Liver (tissue), 8 donors: ENCODE measurements at regions not wholly inside any gene's neighbourhood (a gene's known extent, or its start where the extent isn't known, plus 50 kb on each side); places are given as distances from the start of the nearest gene placed in this dataset.
A peak's percentile ranks its signal among the peaks of the same experiment; 100 is the strongest.

Experiments
- DNase-seq: peaks from one replicate; pipeline ENCODE4 v3.0.0-alpha.2; 2017; ENCODE audit warnings: low spot score
- H3K27ac ChIP-seq, 2 donors: one replicate each; pipeline ENCODE4 v1.7.0; 2013; ENCODE audit warnings: inconsistent platforms in 2 of 2, low read length in 2 of 2, control low read depth in 1 of 2, low read depth in 1 of 2, mild to moderate bottlenecking in 1 of 2
- H3K27me3 ChIP-seq, 4 donors: one replicate each; pipeline versions ENCODE4 v1.6.1 to v1.7.0; 2013; ENCODE audit warnings: low read length in 3 of 4, inconsistent platforms in 1 of 4, mild to moderate bottlenecking in 1 of 4, moderate library complexity in 1 of 4; ENCODE audit not compliant: control insufficient read depth in 4 of 4, insufficient read depth in 4 of 4
- H3K36me3 ChIP-seq, 4 donors: one replicate each; pipeline versions ENCODE4 v1.6.1 to v1.7.0; 2013; ENCODE audit warnings: low read length in 3 of 4, mild to moderate bottlenecking in 3 of 4, low read depth in 1 of 4, moderate library complexity in 1 of 4; ENCODE audit not compliant: control insufficient read depth in 4 of 4, insufficient read depth in 3 of 4
- H3K4me1 ChIP-seq, 4 donors: one replicate each; pipeline versions ENCODE4 v1.6.1 to v1.7.0; 2013; ENCODE audit warnings: low read length in 3 of 4, mild to moderate bottlenecking in 3 of 4, moderate library complexity in 1 of 4; ENCODE audit not compliant: control insufficient read depth in 4 of 4, insufficient read depth in 4 of 4
- H3K4me3 ChIP-seq, 3 donors: one replicate each; pipeline versions ENCODE4 v1.6.1 to v1.7.0; 2013; ENCODE audit warnings: low read length in 3 of 3, control low read depth in 1 of 3, low read depth in 1 of 3, mild to moderate bottlenecking in 1 of 3
- H3K9ac ChIP-seq, 2 donors: one replicate each; pipeline ENCODE4 v1.7.0; 2013; ENCODE audit warnings: low read length in 2 of 2, mild to moderate bottlenecking in 2 of 2, moderate library complexity in 2 of 2, control low read depth in 1 of 2, low read depth in 1 of 2
- H3K9me3 ChIP-seq, 4 donors: one replicate each; pipeline versions ENCODE4 v1.6.1 to v1.7.0; 2013; ENCODE audit warnings: low read length in 3 of 4; ENCODE audit not compliant: control insufficient read depth in 4 of 4
- ATF3 ChIP-seq: IDR thresholded peaks from 2 replicates; pipeline ENCODE4 v1.6.1; 2016; ENCODE audit warnings: antibody characterized with exemption
- FOXA1 ChIP-seq: IDR thresholded peaks from 2 replicates; pipeline ENCODE4 v1.6.1; 2016; ENCODE audit warnings: antibody characterized with exemption
- FOXA2 ChIP-seq: IDR thresholded peaks from 2 replicates; pipeline ENCODE4 v1.6.1; 2016; ENCODE audit warnings: antibody characterized with exemption
- HNF4G ChIP-seq: IDR thresholded peaks from 2 replicates; pipeline ENCODE4 v1.6.1; 2016; ENCODE audit warnings: antibody characterized with exemption
- JUND ChIP-seq, 2 donors: IDR thresholded peaks; 2 replicates each; pipeline ENCODE4 v1.6.1; 2016; ENCODE audit warnings: antibody characterized with exemption in 2 of 2
- RAD21 ChIP-seq, 2 donors: IDR thresholded peaks; 2 replicates each; pipeline ENCODE4 v1.6.1; 2016; ENCODE audit warnings: antibody characterized with exemption in 2 of 2, mild to moderate bottlenecking in 2 of 2
- RXRA ChIP-seq, 2 donors: IDR thresholded peaks; 2 replicates each; pipeline ENCODE4 v1.6.1; 2017 to 2018; ENCODE audit warnings: antibody characterized with exemption in 2 of 2, mild to moderate bottlenecking in 1 of 2
- SP1 ChIP-seq: IDR thresholded peaks from 2 replicates; pipeline ENCODE4 v1.6.1; 2018; ENCODE audit warnings: antibody characterized with exemption, mild to moderate bottlenecking
- YY1 ChIP-seq: IDR thresholded peaks from 2 replicates; pipeline ENCODE4 v1.6.1; 2016; ENCODE audit warnings: antibody characterized with exemption, mild to moderate bottlenecking
- WGBS: extraction: QIAGEN DNeasy Blood & Tissue Kit; methylation state at CpG from one replicate; pipeline ENCODE4 v1.1.7; 2013; 5-methylcytosine and 5-hydroxymethylcytosine counted together
- TF ChIP-seq, protein P1 (sequence below): fragments of 150-350 bp; IDR thresholded peaks from 2 replicates; pipeline ENCODE4 v1.5.1; 2017; ENCODE audit warnings: improper control_type of control experiment, low read depth, low read length; ENCODE audit not compliant: missing input control
- TF ChIP-seq, protein P2 (sequence below): IDR thresholded peaks from 2 replicates; pipeline ENCODE4 v1.6.1; 2016; ENCODE audit warnings: antibody characterized with exemption, mild to moderate bottlenecking
- donor health status: healthy.
- donor health status: healthy.
- donor health status: healthy.
- donor health status: healthy.
- donor health status: healthy.

DNA sequence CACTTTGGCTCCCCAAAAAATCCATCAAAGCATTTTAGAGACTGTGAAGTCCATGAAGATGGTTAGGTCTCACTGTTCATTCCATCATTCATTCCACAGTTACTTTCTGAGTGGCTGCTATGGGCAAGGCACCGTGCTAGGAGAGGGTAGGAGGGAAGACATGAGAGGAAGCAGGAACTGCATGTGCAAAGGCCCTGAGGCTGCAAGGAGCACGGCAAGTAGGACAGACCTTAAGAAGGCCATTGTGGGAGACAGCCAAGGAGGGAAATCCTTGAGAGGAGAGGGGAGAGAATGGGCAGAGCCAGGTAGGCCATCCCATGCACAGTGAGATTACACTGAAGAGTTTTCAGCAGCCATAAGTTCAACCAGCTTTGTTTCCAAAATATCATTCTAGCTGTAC, 196.2 kb upstream of the DYNLRB2 start:
- no peaks in the 10 kb centered on the region for H3K27me3 ChIP-seq
- peaks cover 0 to 7% (median 3%) of the 10 kb centered on the region in 4 donors for H3K4me1 ChIP-seq
- DNase-seq: no peak
- H3K27ac ChIP-seq: no peak overlapping the region
- WGBS: 96% methylated on average over 2 of the region's 2 CpGs
- H3K36me3 ChIP-seq: no peaks in the 10 kb centered on the region
- H3K4me3 ChIP-seq: no peak overlapping the region
- no peak for TF ChIP-seq HNF4G
- TF ChIP-seq JUND (IDR thresholded peaks at IDR 0.05): no peak
- no peak for TF ChIP-seq SP1
- no peak for TF ChIP-seq FOXA1
- no peaks in the 10 kb centered on the region for H3K9me3 ChIP-seq
- H3K9ac ChIP-seq: no peak overlapping the region

DNA sequence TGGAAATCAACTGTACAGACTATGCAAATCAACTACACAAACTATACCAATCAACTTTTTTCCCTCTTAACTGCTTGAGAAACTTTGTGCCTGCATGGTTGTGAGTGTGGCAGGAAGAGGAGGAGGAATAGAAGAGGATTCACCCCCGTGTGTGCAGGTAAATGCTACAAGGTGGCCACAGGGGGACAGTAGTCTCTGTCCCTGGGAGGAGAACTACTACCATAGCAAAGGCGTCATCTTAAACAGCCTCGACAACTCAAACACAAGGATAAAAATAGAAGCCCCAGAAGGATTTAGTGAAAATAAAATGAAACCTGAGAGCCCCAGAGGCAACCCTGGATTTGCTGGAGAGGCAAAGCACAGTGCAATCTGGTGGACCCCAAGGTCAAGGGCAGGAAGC, 199.5 kb upstream of the DYNLRB2 start:
- Histone ChIP-seq H3K9ac (no peak overlapping the region), H3K4me1 (peaks cover 0 to 3% (median 1%) of the 10 kb centered on the region in 4 donors), H3K27me3 (no peaks in the 10 kb centered on the region), H3K4me3 (no peak overlapping the region), H3K36me3 (no peaks in the 10 kb centered on the region), H3K27ac (no peak overlapping the region), H3K9me3 (no peaks in the 10 kb centered on the region)
- 29% methylated on average over 3 of the region's 3 CpGs for WGBS
- no peak for DNase-seq
- TF ChIP-seq RAD21 (IDR thresholded peaks at IDR 0.05) (peak; percentile 90 to 93), FOXA1 (no peak), RXRA (IDR thresholded peaks at IDR 0.05) (peak in 1 of 2 donors; percentile 11)
- TF ChIP-seq, protein P1, sequence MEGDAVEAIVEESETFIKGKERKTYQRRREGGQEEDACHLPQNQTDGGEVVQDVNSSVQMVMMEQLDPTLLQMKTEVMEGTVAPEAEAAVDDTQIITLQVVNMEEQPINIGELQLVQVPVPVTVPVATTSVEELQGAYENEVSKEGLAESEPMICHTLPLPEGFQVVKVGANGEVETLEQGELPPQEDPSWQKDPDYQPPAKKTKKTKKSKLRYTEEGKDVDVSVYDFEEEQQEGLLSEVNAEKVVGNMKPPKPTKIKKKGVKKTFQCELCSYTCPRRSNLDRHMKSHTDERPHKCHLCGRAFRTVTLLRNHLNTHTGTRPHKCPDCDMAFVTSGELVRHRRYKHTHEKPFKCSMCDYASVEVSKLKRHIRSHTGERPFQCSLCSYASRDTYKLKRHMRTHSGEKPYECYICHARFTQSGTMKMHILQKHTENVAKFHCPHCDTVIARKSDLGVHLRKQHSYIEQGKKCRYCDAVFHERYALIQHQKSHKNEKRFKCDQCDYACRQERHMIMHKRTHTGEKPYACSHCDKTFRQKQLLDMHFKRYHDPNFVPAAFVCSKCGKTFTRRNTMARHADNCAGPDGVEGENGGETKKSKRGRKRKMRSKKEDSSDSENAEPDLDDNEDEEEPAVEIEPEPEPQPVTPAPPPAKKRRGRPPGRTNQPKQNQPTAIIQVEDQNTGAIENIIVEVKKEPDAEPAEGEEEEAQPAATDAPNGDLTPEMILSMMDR: peak; percentile 89

GRCh38 chr16:80337786-80338185, 203.0 kb upstream of the DYNLRB2 start:
- TF ChIP-seq YY1 (no peak), ATF3 (no peak), FOXA2 (no peak), RXRA (IDR thresholded peaks at IDR 0.05) (no peak)
- TF ChIP-seq, protein P2, sequence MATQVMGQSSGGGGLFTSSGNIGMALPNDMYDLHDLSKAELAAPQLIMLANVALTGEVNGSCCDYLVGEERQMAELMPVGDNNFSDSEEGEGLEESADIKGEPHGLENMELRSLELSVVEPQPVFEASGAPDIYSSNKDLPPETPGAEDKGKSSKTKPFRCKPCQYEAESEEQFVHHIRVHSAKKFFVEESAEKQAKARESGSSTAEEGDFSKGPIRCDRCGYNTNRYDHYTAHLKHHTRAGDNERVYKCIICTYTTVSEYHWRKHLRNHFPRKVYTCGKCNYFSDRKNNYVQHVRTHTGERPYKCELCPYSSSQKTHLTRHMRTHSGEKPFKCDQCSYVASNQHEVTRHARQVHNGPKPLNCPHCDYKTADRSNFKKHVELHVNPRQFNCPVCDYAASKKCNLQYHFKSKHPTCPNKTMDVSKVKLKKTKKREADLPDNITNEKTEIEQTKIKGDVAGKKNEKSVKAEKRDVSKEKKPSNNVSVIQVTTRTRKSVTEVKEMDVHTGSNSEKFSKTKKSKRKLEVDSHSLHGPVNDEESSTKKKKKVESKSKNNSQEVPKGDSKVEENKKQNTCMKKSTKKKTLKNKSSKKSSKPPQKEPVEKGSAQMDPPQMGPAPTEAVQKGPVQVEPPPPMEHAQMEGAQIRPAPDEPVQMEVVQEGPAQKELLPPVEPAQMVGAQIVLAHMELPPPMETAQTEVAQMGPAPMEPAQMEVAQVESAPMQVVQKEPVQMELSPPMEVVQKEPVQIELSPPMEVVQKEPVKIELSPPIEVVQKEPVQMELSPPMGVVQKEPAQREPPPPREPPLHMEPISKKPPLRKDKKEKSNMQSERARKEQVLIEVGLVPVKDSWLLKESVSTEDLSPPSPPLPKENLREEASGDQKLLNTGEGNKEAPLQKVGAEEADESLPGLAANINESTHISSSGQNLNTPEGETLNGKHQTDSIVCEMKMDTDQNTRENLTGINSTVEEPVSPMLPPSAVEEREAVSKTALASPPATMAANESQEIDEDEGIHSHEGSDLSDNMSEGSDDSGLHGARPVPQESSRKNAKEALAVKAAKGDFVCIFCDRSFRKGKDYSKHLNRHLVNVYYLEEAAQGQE: no peak
- WGBS: 78% methylated on average over 5 of the region's 5 CpGs

More at GRCh38 chr16:80337786-80338185, 203.0 kb upstream of the DYNLRB2 start:
- no peak for DNase-seq
- H3K4me1 ChIP-seq: peaks cover 0 to 3% (median 1%) of the 10 kb centered on the region in 4 donors
- H3K27ac ChIP-seq: no peak overlapping the region
- no peaks in the 10 kb centered on the region for H3K27me3 ChIP-seq
- no peak overlapping the region for H3K9ac ChIP-seq
- H3K4me3 ChIP-seq: no peak overlapping the region
- no peaks in the 10 kb centered on the region for H3K9me3 ChIP-seq
- no peaks in the 10 kb centered on the region for H3K36me3 ChIP-seq
